ENCODE measurements at regions not wholly inside any gene's neighbourhood (a gene's known extent, or its start where the extent isn't known, plus 50 kb on each side); places are given as distances from the start of the nearest gene placed in this dataset.

- TF ChIP-seq GATA2 (IDR thresholded peaks at IDR 0.05; ENCODE audit: low read depth, low read length) = no peak
- TF ChIP-seq GATA3 (IDR thresholded peaks at IDR 0.05; ENCODE audit: low read depth, low read length) = no peak
Measured at GRCh38 chr10:123455861-123456260, 210.3 kb upstream of the GPR26 start.
